ENCODE measurements at regions not wholly inside any gene's neighbourhood (a gene's known extent, or its start where the extent isn't known, plus 50 kb on each side); places are given as distances from the start of the nearest gene placed in this dataset.

DNA sequence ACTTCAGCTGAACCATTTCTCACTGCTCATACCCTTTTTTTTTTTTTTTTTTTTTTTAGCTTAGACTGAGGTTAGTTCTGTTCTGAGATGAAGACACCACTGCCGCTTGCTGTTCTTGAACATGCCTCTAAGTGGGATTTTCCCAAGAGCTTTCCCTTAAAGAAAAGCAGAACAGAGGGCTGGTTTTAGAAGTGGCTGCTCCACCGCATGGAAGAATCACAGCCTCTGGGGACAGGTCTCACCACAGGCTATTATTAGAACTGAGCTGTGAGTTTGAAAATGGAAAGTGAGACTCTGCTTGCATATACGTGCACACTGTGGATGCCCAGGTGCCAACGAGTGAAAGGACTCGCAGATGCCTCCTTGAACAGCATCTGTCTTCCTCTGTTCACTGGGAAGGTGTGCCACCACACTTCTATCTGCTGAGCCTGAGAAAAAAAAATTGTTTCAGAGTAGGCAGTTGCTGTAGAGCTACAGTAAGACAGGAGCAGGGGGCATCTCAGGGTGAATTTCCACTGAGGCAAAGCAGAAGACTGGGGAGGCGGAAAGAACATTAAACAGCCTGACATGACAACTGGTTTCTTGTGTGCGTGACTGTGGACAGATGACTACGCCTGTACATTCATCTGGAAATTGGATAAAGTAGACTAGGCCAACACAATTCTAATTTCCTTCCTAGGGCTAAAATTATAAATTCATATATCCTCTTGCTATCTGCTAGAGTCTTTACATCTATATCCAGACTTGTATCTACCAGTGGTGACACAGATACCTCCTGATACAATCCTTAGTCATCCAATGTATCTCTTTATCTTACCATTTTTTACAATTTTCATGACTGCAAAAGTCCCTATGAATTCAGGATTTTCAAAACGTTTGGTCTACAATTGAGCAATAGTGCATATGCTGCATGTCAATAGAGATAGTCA lies 1045.7 kb upstream of the CELF4 start:
- TF ChIP-seq POLR2A (IDR thresholded peaks at IDR 0.05): no peak
- TF ChIP-seq, protein P1, sequence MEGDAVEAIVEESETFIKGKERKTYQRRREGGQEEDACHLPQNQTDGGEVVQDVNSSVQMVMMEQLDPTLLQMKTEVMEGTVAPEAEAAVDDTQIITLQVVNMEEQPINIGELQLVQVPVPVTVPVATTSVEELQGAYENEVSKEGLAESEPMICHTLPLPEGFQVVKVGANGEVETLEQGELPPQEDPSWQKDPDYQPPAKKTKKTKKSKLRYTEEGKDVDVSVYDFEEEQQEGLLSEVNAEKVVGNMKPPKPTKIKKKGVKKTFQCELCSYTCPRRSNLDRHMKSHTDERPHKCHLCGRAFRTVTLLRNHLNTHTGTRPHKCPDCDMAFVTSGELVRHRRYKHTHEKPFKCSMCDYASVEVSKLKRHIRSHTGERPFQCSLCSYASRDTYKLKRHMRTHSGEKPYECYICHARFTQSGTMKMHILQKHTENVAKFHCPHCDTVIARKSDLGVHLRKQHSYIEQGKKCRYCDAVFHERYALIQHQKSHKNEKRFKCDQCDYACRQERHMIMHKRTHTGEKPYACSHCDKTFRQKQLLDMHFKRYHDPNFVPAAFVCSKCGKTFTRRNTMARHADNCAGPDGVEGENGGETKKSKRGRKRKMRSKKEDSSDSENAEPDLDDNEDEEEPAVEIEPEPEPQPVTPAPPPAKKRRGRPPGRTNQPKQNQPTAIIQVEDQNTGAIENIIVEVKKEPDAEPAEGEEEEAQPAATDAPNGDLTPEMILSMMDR (IDR thresholded peaks at IDR 0.05): no peak

Measured in sigmoid colon (tissue), 3 donors.